ENCODE measurements at regions not wholly inside any gene's neighbourhood (a gene's known extent, or its start where the extent isn't known, plus 50 kb on each side); places are given as distances from the start of the nearest gene placed in this dataset.
"Not testable (repeated sequence)": the region's sequence is repeated elsewhere in the genome, so short reads cannot be mapped to it uniquely, and the experiment has no call there.

GRCh38 chr6:68229566-68229965 is 405.5 kb upstream of the ADGRB3 start:
- peaks cover 0 to 1% (median 0%) of the 10 kb centered on the region in 10 experiments; a peak in 2 of 20 replicates for H3K4me1 ChIP-seq
- no peaks in the 10 kb centered on the region for H3K9me3 ChIP-seq (replicated peaks in 1 of 11)
- H3K27me3 ChIP-seq, result no peaks in the 10 kb centered on the region
- H3K36me3 ChIP-seq, result no peaks in the 10 kb centered on the region
- H3K27ac ChIP-seq, result no peak overlapping the region
- no peak for TF ChIP-seq Cebpa-rat (IDR thresholded peaks at IDR 0.05)
- no peaks in the 10 kb centered on the region for H4K20me1 ChIP-seq
- H3K4me2 ChIP-seq, result no peak overlapping the region
- no peak overlapping the region for H3K9ac ChIP-seq
- H3K4me3 ChIP-seq, result no peak overlapping the region

GRCh38 chr6:68226460-68226859 is 408.6 kb upstream of the ADGRB3 start:
- H3K27me3 ChIP-seq, result no peaks in the 10 kb centered on the region
- H3K4me1 ChIP-seq, result no peaks in the 10 kb centered on the region; a peak in 1 of 20 replicates
- H3K4me3 ChIP-seq, result no peak overlapping the region
- no peak for TF ChIP-seq Cebpa-rat (IDR thresholded peaks at IDR 0.05)
- no peak overlapping the region for H3K4me2 ChIP-seq
- no peaks in the 10 kb centered on the region for H4K20me1 ChIP-seq
- H3K27ac ChIP-seq, result no peak overlapping the region
- no peaks in the 10 kb centered on the region for H3K36me3 ChIP-seq
- H3K9me3 ChIP-seq (replicated peaks in 1 of 11), result no peaks in the 10 kb centered on the region
- no peak overlapping the region for H3K9ac ChIP-seq

- no peak overlapping the region for H3K4me2 ChIP-seq
- no peaks in the 10 kb centered on the region for H3K36me3 ChIP-seq
- H3K9ac ChIP-seq, result no peak overlapping the region
- H3K27ac ChIP-seq, result no peak overlapping the region
- no peaks in the 10 kb centered on the region for H3K27me3 ChIP-seq
- H3K4me3 ChIP-seq, result no peak overlapping the region
- no peaks in the 10 kb centered on the region; a peak in 1 of 20 replicates for H3K4me1 ChIP-seq
- no peaks in the 10 kb centered on the region for H4K20me1 ChIP-seq
- no peaks in the 10 kb centered on the region for H3K9me3 ChIP-seq (replicated peaks in 1 of 11)
- no peak for TF ChIP-seq Cebpa-rat (IDR thresholded peaks at IDR 0.05)
Measured at GRCh38 chr6:68225729-68226128, 409.4 kb upstream of the ADGRB3 start.

- no peaks in the 10 kb centered on the region for H3K27me3 ChIP-seq
- H3K4me2 ChIP-seq, result no peak overlapping the region
- no peak for TF ChIP-seq Cebpa-rat (IDR thresholded peaks at IDR 0.05)
- no peak overlapping the region for H3K4me3 ChIP-seq
- no peaks in the 10 kb centered on the region for H3K36me3 ChIP-seq
- H3K9ac ChIP-seq, result no peak overlapping the region
- H4K20me1 ChIP-seq, result no peaks in the 10 kb centered on the region
- peaks cover 0 to 12% (median 10%) of the 10 kb centered on the region in 11 experiments; a peak in 14 of 22 replicates for H3K9me3 ChIP-seq (replicated peaks in 1 of 11)
- H3K4me1 ChIP-seq, result no peaks in the 10 kb centered on the region
- H3K27ac ChIP-seq, result no peak overlapping the region
Measured at GRCh38 chr6:68211242-68211795, 423.8 kb upstream of the ADGRB3 start.

DNA sequence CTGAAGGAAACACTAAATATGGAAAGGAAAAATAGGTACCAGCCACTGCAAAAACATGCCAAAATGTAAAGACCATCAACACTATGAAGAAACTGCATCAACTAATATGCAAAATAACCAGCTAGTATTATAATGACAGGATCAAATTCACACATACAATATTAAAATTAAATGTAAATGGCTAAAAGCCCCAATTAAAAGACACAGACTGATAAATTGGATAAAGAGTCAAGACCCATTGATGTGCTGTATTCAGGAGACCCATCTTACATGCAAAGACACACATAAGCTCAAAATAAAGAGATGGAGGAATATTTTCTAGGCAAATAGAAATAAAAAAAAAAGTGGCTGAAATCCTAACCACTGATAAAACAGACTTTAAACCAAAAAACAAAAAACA is 427.5 kb upstream of the ADGRB3 start:
- H3K4me2 ChIP-seq, H4K20me1 ChIP-seq, H3K27me3 ChIP-seq, H3K4me1 ChIP-seq, H3K9ac ChIP-seq, H3K4me3 ChIP-seq, H3K27ac ChIP-seq, H3K36me3 ChIP-seq: not testable (repeated sequence)
- H3K9me3 ChIP-seq (replicated peaks in 1 of 11), result peaks cover 0 to 12% (median 10%) of the 10 kb centered on the region in 11 experiments; a peak in 14 of 22 replicates

GRCh38 chr6:68200929-68201328 is 434.2 kb upstream of the ADGRB3 start:
- H3K4me1 ChIP-seq, result no peaks in the 10 kb centered on the region
- TF ChIP-seq Cebpa-rat (IDR thresholded peaks at IDR 0.05), result no peak

GRCh38 chr6:68197356-68197755 is 437.7 kb upstream of the ADGRB3 start:
- H3K36me3 ChIP-seq, result no peaks in the 10 kb centered on the region
- TF ChIP-seq Cebpa-rat (IDR thresholded peaks at IDR 0.05), result no peak
- H3K9ac ChIP-seq, result no peak overlapping the region
- H3K4me2 ChIP-seq, result no peak overlapping the region
- H3K4me1 ChIP-seq, result no peaks in the 10 kb centered on the region; a peak in 2 of 20 replicates
- no peak overlapping the region for H3K4me3 ChIP-seq
- H3K9me3 ChIP-seq (replicated peaks in 1 of 11), result peaks cover 0 to 26% (median 0%) of the 10 kb centered on the region in 11 experiments; a peak in 5 of 22 replicates
- no peaks in the 10 kb centered on the region for H3K27me3 ChIP-seq
- H3K27ac ChIP-seq, result no peak overlapping the region
- no peaks in the 10 kb centered on the region for H4K20me1 ChIP-seq

More at GRCh38 chr6:68200929-68201328, 434.2 kb upstream of the ADGRB3 start:
- Histone ChIP-seq H3K4me3 (no peak overlapping the region), H4K20me1 (no peaks in the 10 kb centered on the region), H3K27me3 (no peaks in the 10 kb centered on the region), H3K27ac (no peak overlapping the region), H3K9ac (no peak overlapping the region), H3K9me3 (replicated peaks in 1 of 11) (peaks cover 0 to 12% (median 0%) of the 10 kb centered on the region in 11 experiments; a peak in 4 of 22 replicates), H3K4me2 (no peak overlapping the region), H3K36me3 (no peaks in the 10 kb centered on the region)

DNA sequence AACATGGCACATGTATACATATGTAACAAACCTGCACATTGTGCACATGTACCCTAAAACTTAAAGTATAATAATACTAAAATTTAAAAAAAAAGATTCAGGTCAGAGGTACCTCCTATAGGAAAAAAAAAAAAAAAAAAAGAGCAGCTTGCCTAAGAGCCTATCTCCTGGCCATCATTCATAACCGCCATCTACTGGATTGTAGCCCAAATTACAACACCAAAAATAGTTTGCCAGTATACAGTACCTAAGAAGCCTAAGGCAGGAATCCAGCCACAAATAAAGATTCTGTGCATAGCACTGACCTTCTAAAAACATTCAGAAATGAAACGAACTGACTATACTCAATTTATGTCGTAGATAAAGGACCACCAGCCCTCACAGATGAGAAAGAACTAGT is 438.4 kb upstream of the ADGRB3 start:
- H4K20me1 ChIP-seq, result no peaks in the 10 kb centered on the region
- no peaks in the 10 kb centered on the region for H3K27me3 ChIP-seq
- peaks cover 0 to 26% (median 0%) of the 10 kb centered on the region in 11 experiments; a peak in 5 of 22 replicates for H3K9me3 ChIP-seq (replicated peaks in 1 of 11)
- no peaks in the 10 kb centered on the region; a peak in 2 of 20 replicates for H3K4me1 ChIP-seq
- H3K27ac ChIP-seq, result no peak overlapping the region
- no peak overlapping the region for H3K4me3 ChIP-seq
- no peaks in the 10 kb centered on the region for H3K36me3 ChIP-seq
- no peak overlapping the region for H3K4me2 ChIP-seq
- TF ChIP-seq Cebpa-rat (IDR thresholded peaks at IDR 0.05), result no peak
- no peak overlapping the region for H3K9ac ChIP-seq

GRCh38 chr6:68195753-68196152 is 439.3 kb upstream of the ADGRB3 start:
- H3K27me3 ChIP-seq, H3K4me2 ChIP-seq, H3K27ac ChIP-seq, H3K36me3 ChIP-seq, H3K4me1 ChIP-seq, H3K9ac ChIP-seq, H3K4me3 ChIP-seq, H4K20me1 ChIP-seq: not testable (repeated sequence)
- peaks cover 0 to 26% (median 0%) of the 10 kb centered on the region in 11 experiments; a peak in 5 of 22 replicates for H3K9me3 ChIP-seq (replicated peaks in 1 of 11)

DNA sequence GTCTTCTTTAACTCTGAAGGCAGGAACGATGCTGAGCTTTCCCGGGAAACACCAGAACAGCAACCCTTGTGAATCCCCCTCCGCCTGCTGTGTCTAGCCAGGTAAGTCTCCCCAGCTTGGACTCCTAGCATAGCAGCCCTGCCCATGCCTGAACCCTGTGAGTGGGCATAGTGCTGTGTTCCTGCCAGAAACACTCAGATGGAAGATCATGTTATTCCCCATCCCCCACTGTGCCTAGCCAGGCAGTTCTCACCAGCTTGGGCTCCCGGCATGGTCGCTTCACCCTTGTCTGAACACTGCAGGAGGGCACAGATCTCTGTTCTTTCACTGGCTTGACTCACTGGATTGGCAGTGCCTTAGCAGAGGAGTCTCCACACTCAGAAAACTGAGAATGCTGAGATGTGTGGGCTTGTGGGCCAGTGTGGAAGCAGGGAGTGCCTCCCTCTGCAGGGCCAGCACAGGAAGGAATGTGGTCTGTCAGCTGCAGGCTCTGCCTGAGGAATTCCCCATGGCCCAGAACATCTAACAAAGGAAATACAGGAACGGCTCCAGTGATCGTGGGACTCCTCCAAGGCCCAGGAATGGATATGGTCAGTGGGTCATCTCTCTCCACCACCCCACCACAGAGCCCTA is 440.1 kb upstream of the ADGRB3 start:
- no peaks in the 10 kb centered on the region for H4K20me1 ChIP-seq
- no peak overlapping the region for H3K27ac ChIP-seq
- no peaks in the 10 kb centered on the region; a peak in 2 of 20 replicates for H3K4me1 ChIP-seq
- no peaks in the 10 kb centered on the region for H3K27me3 ChIP-seq
- no peak overlapping the region for H3K4me2 ChIP-seq
- no peaks in the 10 kb centered on the region for H3K36me3 ChIP-seq
- TF ChIP-seq Cebpa-rat (IDR thresholded peaks at IDR 0.05), result no peak
- H3K4me3 ChIP-seq, result no peak overlapping the region
- peaks cover 0 to 26% (median 0%) of the 10 kb centered on the region in 11 experiments; a peak in 5 of 22 replicates for H3K9me3 ChIP-seq (replicated peaks in 1 of 11)
- no peak overlapping the region for H3K9ac ChIP-seq
